Naive thymus-derived CD8-positive, alpha-beta T cell (primary cell): ENCODE measurements at regions not wholly inside any gene's neighbourhood (a gene's known extent, or its start where the extent isn't known, plus 50 kb on each side); places are given as distances from the start of the nearest gene placed in this dataset.
A peak's percentile ranks its signal among the peaks of the same experiment; 100 is the strongest.
"Not testable (repeated sequence)": the region's sequence is repeated elsewhere in the genome, so short reads cannot be mapped to it uniquely, and the experiment has no call there.

Experiments used
- ATAC-seq, 2 donors: fragments of 150-1000 bp; cut with Tn5 transposase in 1 of 2; sonication (Bioruptor Pico), chemical (Tn5 transposase) in 1 of 2; 1 replicate in 1 of 2; 2 replicates in 1 of 2; pipeline ENCODE4 v1.10.0; 2021; ENCODE audit warnings: mild to moderate bottlenecking in 2 of 2, moderate library complexity in 2 of 2
- POLR2A ChIA-PET: fragments of 350-600 bp; sonication (Branson Sonifier 250); formaldehyde crosslinking; loops from one replicate; lab custom pipeline; 2021; ENCODE audit warnings: antibody characterized with exemption; lab: Charles Lee
- DNase-seq, 10 donors: peaks; one replicate each; pipeline versions ENCODE4 v3.0.0 to v3.0.0-alpha.2; 2020 to 2022
- H3K27ac Mint-ChIP-seq, 10 donors: one replicate each; pipeline ENCODE4 v1.8.0; 2020 to 2022; ENCODE audit warnings: mild to moderate bottlenecking in 10 of 10, mixed read lengths in 10 of 10, moderate library complexity in 4 of 10, inconsistent platforms in 1 of 10
- H3K27me3 Mint-ChIP-seq, 5 donors: one replicate each; pipeline ENCODE4 v1.8.0; 2021 to 2022; ENCODE audit warnings: mixed read lengths in 5 of 5
- H3K36me3 Mint-ChIP-seq, 3 donors: one replicate each; pipeline ENCODE4 v1.8.0; 2020 to 2022; ENCODE audit warnings: mixed read lengths in 3 of 3, mild to moderate bottlenecking in 2 of 3, inconsistent platforms in 1 of 3
- H3K4me1 Mint-ChIP-seq, 4 donors: one replicate each; pipeline ENCODE4 v1.8.0; 2021 to 2022; ENCODE audit warnings: mixed read lengths in 4 of 4
- H3K4me3 Mint-ChIP-seq, 10 donors: one replicate each; pipeline ENCODE4 v1.8.0; 2020 to 2022; ENCODE audit warnings: mild to moderate bottlenecking in 10 of 10, mixed read lengths in 10 of 10, moderate library complexity in 6 of 10, inconsistent platforms in 1 of 10
- H3K9me3 Mint-ChIP-seq, 9 donors: one replicate each; pipeline ENCODE4 v1.8.0; 2020 to 2022; ENCODE audit warnings: mixed read lengths in 9 of 9, mild to moderate bottlenecking in 3 of 9, inconsistent platforms in 1 of 9, moderate library complexity in 1 of 9

- H3K27ac Mint-ChIP-seq, result no peak overlapping the region
Observed at GRCh38 chr12:25395227-25395626, 144.5 kb upstream of the KRAS start.

GRCh38 chr12:25394775-25395174 lies 144.0 kb upstream of the KRAS start:
- H3K36me3 Mint-ChIP-seq, POLR2A ChIA-PET, ATAC-seq, H3K4me3 Mint-ChIP-seq, H3K4me1 Mint-ChIP-seq, H3K27me3 Mint-ChIP-seq, DNase-seq, H3K27ac Mint-ChIP-seq, H3K9me3 Mint-ChIP-seq: not testable (repeated sequence)

More at GRCh38 chr12:25395227-25395626, 144.5 kb upstream of the KRAS start:
- ATAC-seq (no peak), DNase-seq (no peak)
- H3K4me1 Mint-ChIP-seq, result no peaks in the 10 kb centered on the region
- H3K36me3 Mint-ChIP-seq, result no peaks in the 10 kb centered on the region
- no peak overlapping the region for H3K4me3 Mint-ChIP-seq
- H3K9me3 Mint-ChIP-seq, result peaks cover 0 to 5% (median 0%) of the 10 kb centered on the region in 9 donors
- POLR2A ChIA-PET, result no interaction called here
- H3K27me3 Mint-ChIP-seq, result peaks cover 0 to 6% (median 0%) of the 10 kb centered on the region in 5 donors

- Mint-ChIP-seq H3K27ac (no peak overlapping the region), H3K36me3 (no peaks in the 10 kb centered on the region), H3K9me3 (no peaks in the 10 kb centered on the region), H3K27me3 (peaks cover 0 to 6% (median 0%) of the 10 kb centered on the region in 5 donors), H3K4me1 (no peaks in the 10 kb centered on the region), H3K4me3 (no peak overlapping the region)
- ATAC-seq (no peak), DNase-seq (no peak)
- POLR2A ChIA-PET, result no interaction called here
Observed at GRCh38 chr12:25394025-25394424, 143.3 kb upstream of the KRAS start.

GRCh38 chr12:25391346-25391745 lies 140.6 kb upstream of the KRAS start:
- H3K4me3 Mint-ChIP-seq, H3K27ac Mint-ChIP-seq, ATAC-seq, DNase-seq, H3K9me3 Mint-ChIP-seq, H3K36me3 Mint-ChIP-seq, POLR2A ChIA-PET, H3K27me3 Mint-ChIP-seq: not testable (repeated sequence)
- H3K4me1 Mint-ChIP-seq, result peaks cover 4 to 13% (median 10%) of the 10 kb centered on the region in 4 donors

- peak overlapping the region in 3 of 10 donors; percentile 1 to 100 (median 90) for H3K4me3 Mint-ChIP-seq
- H3K27ac Mint-ChIP-seq, result peak overlapping the region in 3 of 10 donors; percentile 14 to 100 (median 46)
- peaks cover 0 to 4% (median 0%) of the 10 kb centered on the region in 9 donors for H3K9me3 Mint-ChIP-seq
- no peaks in the 10 kb centered on the region for H3K27me3 Mint-ChIP-seq
- H3K4me1 Mint-ChIP-seq, result peaks cover 23 to 34% (median 29%) of the 10 kb centered on the region in 4 donors
- ATAC-seq, result no peak
- H3K36me3 Mint-ChIP-seq, result peaks cover 0 to 2% (median 0%) of the 10 kb centered on the region in 3 donors
- DNase-seq, result no peak
- POLR2A ChIA-PET, result interaction anchor here (1.1 to 1.4 kb wide), 2 partner anchors 59 to 190 kb away, joined by 4 read pairs; no protein-coding TSS in a partner anchor
Observed at GRCh38 chr12:25388183-25388582, 137.5 kb upstream of the KRAS start.

- Mint-ChIP-seq H3K4me1 (peaks cover 27 to 38% (median 33%) of the 10 kb centered on the region in 4 donors), H3K27ac (peak overlapping the region; percentile 84 to 100 (median 99)), H3K4me3 (peak overlapping the region in 9 of 10 donors; percentile 90 to 100 (median 99)), H3K9me3 (peaks cover 0 to 4% (median 0%) of the 10 kb centered on the region in 9 donors), H3K36me3 (peaks cover 0 to 2% (median 0%) of the 10 kb centered on the region in 3 donors), H3K27me3 (no peaks in the 10 kb centered on the region)
- ATAC-seq (no peak), DNase-seq (no peak)
- POLR2A ChIA-PET, result interaction anchor here (0.9 to 1.4 kb wide), 7 partner anchors 39 to 233 kb away, joined by 3 to 4 read pairs (median 3); no protein-coding TSS in a partner anchor
Observed at GRCh38 chr12:25387732-25388050, 137.0 kb upstream of the KRAS start.

- peak; percentile 53 to 90 (median 79) for DNase-seq
- Mint-ChIP-seq H3K36me3 (peaks cover 0 to 2% (median 0%) of the 10 kb centered on the region in 3 donors), H3K4me1 (peaks cover 34 to 45% (median 39%) of the 10 kb centered on the region in 4 donors), H3K27ac (peak overlapping the region; percentile 99 to 100 (median 100)), H3K27me3 (no peaks in the 10 kb centered on the region), H3K9me3 (peaks cover 0 to 4% (median 0%) of the 10 kb centered on the region in 9 donors), H3K4me3 (peak overlapping the region; percentile 90 to 100 (median 99))
- peak in 1 of 2 donors; percentile 9 for ATAC-seq
- POLR2A ChIA-PET, result interaction anchor here (0.9 to 1.4 kb wide), 7 partner anchors 39 to 232 kb away, joined by 3 to 4 read pairs (median 3); no protein-coding TSS in a partner anchor
Observed at GRCh38 chr12:25386831-25387731, 136.4 kb upstream of the KRAS start.

- Mint-ChIP-seq H3K4me1 (peaks cover 40 to 48% (median 45%) of the 10 kb centered on the region in 4 donors), H3K27ac (peak overlapping the region; percentile 99 to 100 (median 100)), H3K27me3 (no peaks in the 10 kb centered on the region), H3K9me3 (peaks cover 0 to 4% (median 0%) of the 10 kb centered on the region in 9 donors), H3K36me3 (peaks cover 0 to 2% (median 0%) of the 10 kb centered on the region in 3 donors), H3K4me3 (peak overlapping the region; percentile 90 to 100 (median 99))
- ATAC-seq (no peak), DNase-seq (no peak)
- POLR2A ChIA-PET, result interaction anchor here (0.6 to 1.6 kb wide), 10 partner anchors 16 to 139 kb away, joined by 3 to 8 read pairs (median 3); no protein-coding TSS in a partner anchor
Observed at GRCh38 chr12:25384893-25385248, 134.1 kb upstream of the KRAS start.

- POLR2A ChIA-PET, result interaction anchor here (0.7 to 1.6 kb wide), 10 partner anchors 16 to 190 kb away, joined by 3 to 8 read pairs (median 3); partner anchors contain the start of genes DNAI7 and ETFRF1
- H3K4me3 Mint-ChIP-seq, result peak overlapping the region; percentile 90 to 100 (median 99)
- H3K27me3 Mint-ChIP-seq, result no peaks in the 10 kb centered on the region
- peak overlapping the region; percentile 99 to 100 (median 100) for H3K27ac Mint-ChIP-seq
- peaks cover 41 to 48% (median 45%) of the 10 kb centered on the region in 4 donors for H3K4me1 Mint-ChIP-seq
- peaks cover 0 to 2% (median 0%) of the 10 kb centered on the region in 3 donors for H3K36me3 Mint-ChIP-seq
- ATAC-seq (no peak), DNase-seq (no peak)
- peaks cover 0 to 4% (median 0%) of the 10 kb centered on the region in 9 donors for H3K9me3 Mint-ChIP-seq
Observed at GRCh38 chr12:25384038-25384892, 133.5 kb upstream of the KRAS start.

- POLR2A ChIA-PET, result interaction anchor here (0.9 to 1.8 kb wide), 5 partner anchors 10 to 331 kb away, joined by 3 to 11 read pairs (median 3); no protein-coding TSS in a partner anchor
- H3K4me1 Mint-ChIP-seq, result peaks cover 50 to 55% (median 53%) of the 10 kb centered on the region in 4 donors
- H3K9me3 Mint-ChIP-seq, result peaks cover 0 to 4% (median 0%) of the 10 kb centered on the region in 9 donors
- H3K27me3 Mint-ChIP-seq, result no peaks in the 10 kb centered on the region
- no peak for ATAC-seq
- peak in 2 of 10 donors; percentile 16 to 21 for DNase-seq
- peak overlapping the region; percentile 90 to 100 (median 100) for H3K27ac Mint-ChIP-seq
- peak overlapping the region in 9 of 10 donors; percentile 5 to 74 (median 37) for H3K4me3 Mint-ChIP-seq
- peaks cover 0 to 2% (median 0%) of the 10 kb centered on the region in 3 donors for H3K36me3 Mint-ChIP-seq
Observed at GRCh38 chr12:25382311-25383106, 131.8 kb upstream of the KRAS start.

- DNase-seq (peak in 8 of 10 donors; percentile 17 to 74 (median 48)), ATAC-seq (peak; percentile 90 to 94)
- Mint-ChIP-seq H3K4me3 (peak overlapping the region; percentile 29 to 71 (median 56)), H3K27ac (peak overlapping the region; percentile 86 to 98 (median 93)), H3K4me1 (peaks cover 30 to 44% (median 38%) of the 10 kb centered on the region in 4 donors), H3K27me3 (no peaks in the 10 kb centered on the region), H3K9me3 (no peaks in the 10 kb centered on the region), H3K36me3 (no peaks in the 10 kb centered on the region)
- POLR2A ChIA-PET, result interaction anchor here (0.5 to 2.8 kb wide), 19 partner anchors 9 to 1448 kb away, joined by 3 to 30 read pairs (median 4); partner anchors contain the start of genes DNAI7, ETFRF1 and KRAS
Observed at GRCh38 chr12:25377469-25378177, 126.9 kb upstream of the KRAS start.
